RPMI7951 (cell line): ENCODE measurements at regions not wholly inside any gene's neighbourhood (a gene's known extent, or its start where the extent isn't known, plus 50 kb on each side); places are given as distances from the start of the nearest gene placed in this dataset.
"Not testable (repeated sequence)": the region's sequence is repeated elsewhere in the genome, so short reads cannot be mapped to it uniquely, and the experiment has no call there.

Experiments
- DNase-seq: peaks from one replicate; pipeline ENCODE4 v3.0.0-alpha.2; 2012; ENCODE audit warnings: low read depth

DNA sequence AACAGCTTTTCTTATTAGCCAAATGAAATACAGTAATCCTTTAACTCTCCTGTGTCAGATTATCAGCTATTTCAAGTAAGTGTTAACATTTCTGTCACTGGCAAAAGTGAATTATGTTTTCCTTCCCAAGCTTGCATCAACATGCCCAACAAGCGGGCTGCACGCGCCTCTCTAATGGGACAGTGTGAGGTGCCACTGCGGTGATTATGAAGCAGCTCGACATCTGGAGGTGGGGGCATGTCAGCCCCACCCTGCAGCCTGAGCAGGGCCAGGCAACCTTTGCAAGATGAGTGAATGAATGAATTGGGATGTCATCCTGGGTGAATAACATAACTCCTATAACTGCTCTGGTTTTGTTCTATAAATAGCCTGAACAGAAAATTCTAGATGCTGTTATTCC lies 301.4 kb downstream of the ZNF326 start:
- no peak for DNase-seq

DNA sequence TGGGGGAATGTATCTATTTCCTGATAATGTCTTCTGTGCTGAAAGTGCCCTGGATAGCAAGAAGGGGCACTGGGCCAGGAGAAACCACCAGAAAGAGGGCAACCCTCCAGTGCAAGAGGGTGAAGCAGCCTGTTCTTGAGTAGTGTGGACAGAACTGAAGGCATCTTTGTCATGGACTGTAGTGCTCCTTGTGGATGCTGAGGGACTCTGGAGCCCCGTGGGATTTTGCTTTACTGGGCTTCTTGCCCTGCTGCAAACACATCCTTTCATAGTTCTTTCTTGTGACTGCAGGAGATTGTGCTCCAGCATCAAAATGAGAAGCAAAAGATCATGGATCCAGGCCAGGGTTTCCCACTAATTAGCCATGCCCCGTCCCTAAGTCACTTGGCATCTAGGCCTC lies 300.6 kb downstream of the ZNF326 start:
- no peak for DNase-seq

- DNase-seq, result peak; percentile 61
These were observed 296.7 kb downstream of the ZNF326 start for GRCh38 chr1:90291431-90292216.

- DNase-seq, result no peak
These were observed 287.9 kb downstream of the ZNF326 start for GRCh38 chr1:90282811-90283210.

DNA sequence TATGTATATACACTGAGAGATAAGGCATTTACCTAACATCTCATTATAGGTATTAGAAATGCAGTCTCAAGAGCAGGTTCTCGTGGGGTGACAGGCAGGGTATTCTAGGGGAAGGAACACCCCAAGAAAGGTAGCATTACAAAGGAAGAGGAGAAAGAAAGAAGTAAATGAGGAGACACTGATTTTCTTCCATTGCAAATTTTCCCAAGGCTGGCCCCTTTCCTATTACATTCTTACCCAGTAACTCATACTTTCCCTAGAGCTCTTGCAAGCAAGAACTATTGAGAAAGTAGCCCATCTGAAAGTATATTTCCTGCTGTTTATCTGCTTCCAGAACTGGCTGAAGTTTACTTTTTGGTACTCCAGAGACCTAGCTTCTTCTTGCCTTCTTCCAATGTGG lies 287.0 kb downstream of the ZNF326 start:
- not testable (repeated sequence) for DNase-seq

- DNase-seq, result no peak
These were observed 282.4 kb downstream of the ZNF326 start for GRCh38 chr1:90277270-90277669.

GRCh38 chr1:90274376-90274775 lies 279.5 kb downstream of the ZNF326 start:
- peak; percentile 52 for DNase-seq

DNA sequence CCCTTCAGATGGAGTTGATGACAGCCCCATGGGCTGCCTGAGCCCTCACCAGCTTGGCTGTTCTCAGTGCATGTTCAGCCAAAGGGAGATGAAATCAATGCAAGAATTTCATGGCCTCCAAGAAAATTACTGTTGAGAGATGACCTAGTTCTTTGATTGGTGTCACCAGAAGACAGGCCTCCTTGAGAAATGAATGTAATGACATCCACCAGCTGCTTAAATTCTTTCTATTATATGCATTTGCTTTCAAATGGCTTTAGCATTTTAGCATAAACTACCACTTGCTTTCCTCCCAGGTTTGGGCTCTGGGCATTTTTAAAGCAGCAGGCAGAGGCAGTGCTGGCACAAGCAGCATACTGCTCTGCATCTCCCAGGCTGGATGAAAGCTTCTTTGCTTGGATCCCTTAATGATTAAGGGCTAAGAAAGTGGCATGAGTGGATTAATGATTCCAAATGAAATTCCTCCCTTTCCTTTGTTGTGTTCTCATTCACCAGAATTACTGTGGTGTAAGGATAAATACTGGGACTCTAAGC lies 278.4 kb downstream of the ZNF326 start:
- DNase-seq, result no peak

- DNase-seq, result no peak
These were observed 267.9 kb downstream of the ZNF326 start for GRCh38 chr1:90262791-90263190.

DNA sequence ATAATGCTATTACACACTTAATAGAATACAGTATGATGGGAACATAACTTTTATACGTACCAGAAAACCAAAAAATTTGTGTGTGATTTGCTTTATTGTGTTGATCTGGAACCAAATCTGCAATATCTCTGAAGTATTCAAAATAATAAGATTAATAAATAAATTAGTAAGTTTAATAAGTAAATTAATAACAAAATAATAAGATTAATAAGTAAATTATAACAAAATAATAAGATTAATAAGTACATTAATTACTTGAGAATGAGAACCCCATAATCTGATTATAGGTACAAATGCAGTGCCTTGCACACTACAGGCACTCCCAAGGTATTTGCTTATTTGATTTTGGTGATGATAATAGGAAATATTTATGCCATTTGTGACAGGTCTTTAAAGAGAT lies 267.4 kb downstream of the ZNF326 start:
- no peak for DNase-seq

GRCh38 chr1:90246069-90246468 lies 251.2 kb downstream of the ZNF326 start:
- no peak for DNase-seq

DNA sequence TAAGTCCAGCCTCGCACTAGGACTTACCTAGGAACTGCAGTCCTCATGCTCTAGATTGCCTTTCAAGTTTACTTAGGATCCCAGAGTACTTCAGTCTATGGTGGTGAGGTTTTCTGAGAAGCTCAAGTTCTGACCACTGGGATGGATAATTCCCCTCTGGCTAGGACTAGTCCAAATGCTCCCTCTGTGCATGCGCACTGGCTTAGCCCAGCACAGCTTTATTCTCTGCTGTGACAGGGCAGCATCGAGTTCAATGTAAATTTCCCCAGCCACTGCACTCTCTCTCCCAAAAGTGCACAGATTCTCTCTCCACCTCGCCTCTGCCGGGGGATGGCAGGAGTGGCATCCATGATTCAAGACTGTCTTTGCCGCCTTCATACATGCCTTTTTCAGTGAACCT lies 241.6 kb downstream of the ZNF326 start:
- DNase-seq, result no peak

GRCh38 chr1:90223401-90223800 lies 228.5 kb downstream of the ZNF326 start:
- DNase-seq, result no peak

- DNase-seq, result no peak
These were observed 226.2 kb downstream of the ZNF326 start for GRCh38 chr1:90220941-90221693.

GRCh38 chr1:90220496-90220895 lies 225.6 kb downstream of the ZNF326 start:
- DNase-seq, result no peak

DNA sequence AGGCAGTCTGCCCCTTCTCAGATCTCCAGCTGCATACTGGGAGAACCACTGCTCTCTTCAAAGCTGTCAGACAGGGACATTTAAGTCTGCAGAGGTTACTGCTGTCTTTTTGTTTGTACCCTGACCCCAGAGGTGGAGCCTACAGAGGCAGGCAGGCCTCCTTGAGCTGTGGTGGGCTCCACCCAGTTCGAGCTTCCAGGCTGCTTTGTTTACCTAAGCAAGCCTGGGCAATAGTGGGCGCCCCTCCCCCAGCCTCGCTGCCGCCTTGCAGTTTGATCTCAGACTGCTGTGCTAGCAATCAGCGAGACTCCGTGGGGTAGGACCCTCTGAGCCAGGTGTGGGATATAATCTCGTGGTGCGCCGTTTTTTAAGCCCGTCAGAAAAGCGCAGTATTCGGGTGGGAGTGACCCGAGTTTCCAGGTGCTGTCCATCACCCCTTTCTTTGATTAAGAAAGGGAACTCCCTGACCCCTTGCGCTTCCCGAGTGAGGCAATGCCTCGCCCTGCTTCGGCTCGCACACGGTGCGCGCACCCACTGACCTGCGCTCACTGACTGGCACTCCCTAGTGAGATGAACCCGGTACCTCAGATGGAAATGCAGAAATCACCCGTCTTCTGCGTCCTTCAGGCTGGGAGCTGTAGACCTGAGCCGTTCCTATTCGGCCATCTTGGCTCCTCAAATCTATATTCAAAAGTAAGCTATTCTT lies 224.4 kb downstream of the ZNF326 start:
- not testable (repeated sequence) for DNase-seq

GRCh38 chr1:90210633-90211491 lies 216.0 kb downstream of the ZNF326 start:
- no peak for DNase-seq

DNA sequence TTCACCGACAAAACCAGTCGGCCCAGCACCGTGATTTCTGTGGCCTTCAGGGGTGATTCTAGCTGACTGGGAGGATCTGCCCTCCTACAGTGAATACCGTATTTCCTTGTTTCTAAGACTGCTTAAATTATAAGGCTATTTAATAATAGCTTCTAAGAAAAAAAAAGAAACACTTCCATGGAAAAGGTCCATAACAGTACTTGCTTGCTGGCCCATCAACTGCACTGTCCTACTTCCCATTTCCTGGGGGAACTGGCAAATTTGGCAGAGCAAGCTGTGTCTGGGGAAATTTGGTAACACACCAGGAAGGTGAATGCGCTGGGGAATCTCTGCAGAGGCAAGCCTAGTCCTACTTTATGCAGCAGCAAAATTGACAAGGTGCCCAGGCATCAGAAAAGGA lies 214.0 kb downstream of the ZNF326 start:
- DNase-seq, result no peak

GRCh38 chr1:90206260-90206659 lies 211.3 kb downstream of the ZNF326 start:
- DNase-seq, result no peak

DNA sequence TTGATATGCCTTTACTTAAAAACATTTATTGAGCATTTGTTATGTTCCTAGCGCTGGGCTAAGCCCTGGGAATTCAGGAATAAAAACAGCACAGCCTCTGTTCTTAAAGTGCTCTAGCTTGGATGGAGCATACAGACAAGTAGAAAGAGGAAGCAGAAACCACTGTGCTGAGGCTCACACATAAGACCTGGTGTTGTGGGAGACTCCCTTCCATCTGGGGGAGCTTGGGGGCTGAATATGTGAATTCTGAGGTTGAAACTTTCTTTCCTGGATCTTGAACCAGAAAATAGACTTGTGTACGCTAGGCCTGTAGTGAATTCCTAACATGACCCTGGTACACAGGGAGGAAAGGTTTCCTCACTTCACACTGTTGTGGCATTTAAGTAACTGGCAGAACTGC lies 209.9 kb downstream of the ZNF326 start:
- no peak for DNase-seq

DNA sequence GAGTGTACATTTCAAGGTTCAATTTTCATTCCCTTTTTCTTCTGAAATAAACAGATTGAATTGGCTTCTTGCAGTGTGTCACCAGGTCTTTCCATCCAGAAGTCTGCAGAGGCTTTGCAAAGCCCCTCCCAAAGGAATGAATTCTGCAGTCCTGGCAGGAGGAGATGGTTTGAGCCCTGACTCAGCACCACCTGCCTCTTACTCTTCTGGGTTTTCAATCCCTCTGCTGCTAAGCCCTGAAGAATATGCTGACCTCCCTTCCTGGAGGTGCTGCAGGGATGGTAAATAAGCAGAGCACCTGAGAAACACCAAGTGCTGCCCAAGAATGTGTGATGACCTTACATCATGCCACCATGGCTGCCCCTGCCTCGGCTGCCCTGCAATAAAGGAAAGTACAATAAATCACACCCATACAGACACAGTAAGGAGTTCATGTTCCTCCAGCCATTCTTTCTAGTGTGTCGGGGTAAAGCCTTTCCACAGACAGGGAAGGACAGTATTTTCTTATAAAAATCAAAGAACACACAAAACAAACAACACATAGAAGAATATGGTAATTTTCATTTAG lies 209.2 kb downstream of the ZNF326 start:
- DNase-seq, result no peak
